ENCODE measurements at regions not wholly inside any gene's neighbourhood (a gene's known extent, or its start where the extent isn't known, plus 50 kb on each side); places are given as distances from the start of the nearest gene placed in this dataset.

DNA sequence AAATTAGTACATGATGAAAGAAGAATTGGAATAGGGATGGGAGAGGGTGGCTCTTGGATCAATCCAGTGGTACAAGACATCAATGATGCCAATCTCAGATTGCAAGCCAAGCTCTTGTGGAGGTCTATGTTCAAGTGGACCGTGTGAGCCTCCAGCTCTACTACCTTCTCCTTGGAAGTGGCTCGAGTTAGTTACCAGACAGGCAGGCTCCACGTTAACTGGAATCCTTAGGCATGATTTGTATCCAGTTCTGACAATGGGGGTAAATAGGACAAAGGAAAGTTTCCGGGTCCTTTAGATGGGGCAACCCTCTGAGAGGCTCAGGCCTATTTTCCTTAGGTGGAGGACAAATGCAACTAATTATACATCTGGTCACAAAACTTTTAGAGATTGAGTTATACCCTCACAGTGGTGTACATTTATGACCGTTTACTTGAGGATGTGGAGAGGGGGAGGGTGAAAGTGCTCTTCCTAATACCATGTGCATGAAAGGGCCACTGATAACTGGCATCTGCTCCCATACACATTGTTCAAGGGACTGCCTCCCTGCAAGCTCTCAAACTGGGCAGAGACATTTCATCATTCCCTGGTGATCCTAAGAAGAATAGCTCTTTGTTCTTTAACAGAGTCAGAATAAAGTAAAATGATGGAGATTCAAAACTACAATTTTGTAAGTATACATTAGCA, 180.2 kb downstream of the SOCS6 start:
- DNase-seq = no peak

DNA sequence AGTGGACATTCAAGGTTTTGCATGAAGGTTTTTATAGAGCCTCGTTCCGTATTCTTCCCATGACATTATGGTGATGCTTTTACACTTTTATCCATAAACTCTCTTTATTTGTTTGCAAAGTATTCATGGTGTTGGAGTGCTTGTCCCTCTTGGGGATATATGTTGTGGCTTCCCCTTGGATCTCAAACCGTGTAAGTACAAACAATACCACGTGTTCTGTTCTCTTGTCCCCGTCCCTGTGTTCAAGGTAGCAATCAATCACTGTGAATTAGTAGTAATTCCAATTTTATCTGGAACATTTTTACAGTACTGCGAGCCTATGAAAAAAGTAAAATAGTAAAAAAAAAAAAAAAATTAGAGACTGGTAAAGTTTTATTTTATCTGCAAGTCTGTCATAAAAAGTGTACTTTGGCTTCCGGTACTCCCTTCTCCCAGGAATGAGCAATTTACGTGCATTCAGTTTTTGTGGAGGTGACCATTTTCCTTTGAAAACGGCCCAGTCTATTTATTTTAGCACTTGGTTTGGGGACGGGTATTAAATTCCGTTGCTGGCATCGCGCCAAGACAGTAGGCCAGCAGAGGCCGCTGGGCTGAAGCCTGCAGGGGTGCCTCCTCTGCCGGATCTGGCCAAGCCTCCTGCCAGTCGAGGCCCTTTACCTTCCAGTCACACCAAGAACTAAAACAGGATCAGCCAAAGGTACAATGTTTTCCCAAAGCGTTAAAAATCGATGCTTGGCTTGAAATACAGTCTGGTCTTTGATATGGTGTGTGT, 175.7 kb downstream of the SOCS6 start:
- peak; percentile 75 for DNase-seq

DNA sequence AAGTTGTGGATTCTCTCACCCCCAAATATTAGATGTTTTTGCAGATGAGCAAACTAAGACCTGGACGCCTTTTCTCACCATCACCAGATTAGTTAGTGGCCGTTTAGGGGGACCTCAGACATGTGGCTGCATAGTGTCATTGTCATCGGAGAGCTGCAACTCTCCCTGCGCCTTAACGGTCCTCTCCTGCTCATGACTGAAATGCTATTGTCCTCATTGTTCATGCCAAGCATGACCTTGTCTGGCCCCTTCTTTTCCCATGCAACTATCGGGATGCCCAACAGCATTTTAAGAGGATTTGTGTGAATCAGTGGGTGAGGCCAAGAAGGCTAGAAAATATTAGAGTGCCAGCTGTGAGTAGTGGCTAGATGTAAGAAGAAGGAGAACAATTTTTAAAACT, 174.2 kb downstream of the SOCS6 start:
- DNase-seq = no peak

DNA sequence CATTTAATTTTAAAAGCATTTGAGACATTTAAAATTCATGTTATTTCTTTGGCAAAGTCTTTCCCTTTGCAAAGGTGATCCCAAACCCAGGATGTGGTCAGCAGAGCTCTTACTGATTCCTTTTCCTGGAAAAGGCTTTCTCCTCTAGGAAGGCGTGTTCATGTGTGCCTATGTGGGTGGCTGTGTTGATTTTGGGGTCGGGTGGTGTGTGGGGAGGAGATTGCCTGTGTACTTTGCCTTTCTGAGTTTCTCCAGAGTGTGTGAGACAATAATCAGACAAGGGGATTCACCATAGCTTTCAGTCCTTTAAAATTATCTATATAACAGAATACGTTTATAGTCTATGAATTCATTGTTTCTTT, 173.2 kb downstream of the SOCS6 start:
- DNase-seq = no peak

DNA sequence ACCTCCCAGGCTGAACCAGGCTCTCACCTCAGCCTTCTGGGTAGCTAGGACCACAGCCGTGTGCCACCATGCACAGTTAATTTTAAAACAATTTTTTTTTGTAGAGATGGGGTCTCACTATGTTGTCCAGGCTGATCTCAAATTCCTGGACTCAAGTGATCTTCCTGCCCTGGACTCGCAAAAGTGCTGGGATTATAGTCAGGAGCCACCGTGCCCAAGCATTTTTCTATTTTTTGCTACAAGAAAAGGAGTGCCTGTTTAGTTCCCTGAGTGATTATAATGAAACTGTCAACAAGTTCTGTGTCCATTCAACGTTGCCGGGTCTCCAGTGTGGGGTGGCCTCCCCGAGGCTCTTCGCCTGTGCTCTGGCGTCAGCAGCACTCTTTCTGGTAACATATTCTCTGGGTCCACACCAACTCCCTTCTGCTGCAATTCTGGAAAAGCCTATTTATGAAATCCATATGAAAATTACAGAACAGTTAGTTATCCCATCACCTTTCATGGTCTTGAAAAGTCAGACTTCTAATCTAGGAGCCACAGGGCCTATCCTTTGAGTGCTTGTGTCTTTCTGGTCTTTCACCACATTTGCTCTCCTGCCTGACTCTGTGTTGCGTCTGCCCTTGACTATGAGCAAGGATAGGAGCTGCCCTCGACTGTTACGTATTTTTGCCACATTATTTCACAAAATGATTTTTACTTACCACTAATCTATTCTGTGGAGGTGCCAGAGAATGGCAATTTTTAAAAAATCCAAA, 172.7 kb downstream of the SOCS6 start:
- DNase-seq = no peak

DNA sequence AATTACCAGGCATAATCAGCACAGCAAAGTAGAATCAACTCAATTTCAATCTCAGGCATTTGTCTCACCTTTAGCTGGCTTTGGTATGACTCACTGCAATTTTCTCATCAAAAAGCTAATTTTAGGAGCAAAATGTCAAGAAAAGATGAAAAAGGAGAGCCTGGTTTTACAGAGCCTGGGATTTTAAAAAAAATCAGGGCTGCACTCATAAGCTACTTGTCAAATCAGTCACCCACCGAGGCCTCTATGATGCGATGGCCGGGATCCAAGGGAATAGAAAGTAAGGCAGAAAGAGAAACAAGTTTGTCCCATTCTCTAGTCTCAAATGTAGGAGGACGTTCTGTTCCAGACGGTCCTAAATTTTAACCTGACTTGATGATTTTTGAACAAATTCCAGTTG, 170.9 kb downstream of the SOCS6 start:
- no peak for DNase-seq

DNA sequence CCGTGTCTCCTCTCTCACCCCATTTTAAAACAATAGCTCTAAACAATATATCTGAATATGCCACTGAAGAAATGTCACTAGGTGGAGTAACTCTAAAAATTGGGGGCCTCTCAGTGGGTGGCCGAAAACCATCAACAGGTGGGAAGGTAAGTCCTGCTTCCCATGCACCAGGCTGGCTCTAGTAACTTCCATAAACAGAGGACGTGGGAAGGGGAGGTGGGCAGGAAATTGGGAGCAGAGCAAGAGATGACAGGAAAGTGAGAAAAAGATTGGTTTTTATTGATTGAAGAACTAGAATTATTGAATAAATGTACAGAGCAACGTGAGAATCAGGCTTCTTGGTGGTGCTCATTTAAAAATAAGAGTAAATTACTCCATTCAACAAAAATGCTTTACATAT, 170.4 kb downstream of the SOCS6 start:
- DNase-seq = no peak

DNA sequence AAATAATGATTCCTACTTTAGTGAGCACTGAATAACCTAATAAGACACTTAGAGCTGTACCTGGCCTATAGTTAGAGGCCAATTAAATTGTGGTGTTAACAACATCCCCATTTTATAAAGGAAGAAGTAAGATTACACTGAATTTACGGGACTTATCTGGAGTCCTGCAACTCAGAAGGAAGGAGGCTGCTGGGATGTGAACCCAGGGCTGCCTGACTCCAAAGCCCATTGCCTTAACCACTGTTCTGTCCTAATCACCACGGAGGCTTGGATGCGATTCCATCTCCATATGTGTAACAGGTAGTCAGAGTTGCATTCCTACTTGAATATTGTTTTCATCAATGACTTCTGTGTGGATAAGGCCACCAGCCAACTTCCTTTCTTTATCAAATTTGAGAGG, 168.9 kb downstream of the SOCS6 start:
- DNase-seq = no peak

DNA sequence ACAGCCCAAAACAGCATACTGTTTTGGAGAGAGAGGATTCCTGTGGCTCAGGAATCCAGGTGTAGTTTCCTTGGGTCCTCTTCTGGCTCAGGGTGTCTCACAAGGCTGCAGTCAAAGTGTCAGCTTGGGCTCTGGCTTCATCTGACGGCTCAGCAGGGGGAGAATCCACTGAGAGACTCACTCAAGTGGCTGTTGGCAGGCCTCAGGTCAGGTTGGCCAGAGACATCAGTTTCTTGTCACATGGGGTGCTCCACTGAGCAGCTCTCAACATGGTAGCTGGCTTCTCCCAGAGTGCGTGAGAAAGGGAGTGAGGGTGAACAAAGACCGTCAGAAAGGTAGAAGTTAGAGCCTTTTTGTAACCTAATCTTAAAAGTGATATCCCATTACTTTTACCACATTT, 168.4 kb downstream of the SOCS6 start:
- no peak for DNase-seq

DNA sequence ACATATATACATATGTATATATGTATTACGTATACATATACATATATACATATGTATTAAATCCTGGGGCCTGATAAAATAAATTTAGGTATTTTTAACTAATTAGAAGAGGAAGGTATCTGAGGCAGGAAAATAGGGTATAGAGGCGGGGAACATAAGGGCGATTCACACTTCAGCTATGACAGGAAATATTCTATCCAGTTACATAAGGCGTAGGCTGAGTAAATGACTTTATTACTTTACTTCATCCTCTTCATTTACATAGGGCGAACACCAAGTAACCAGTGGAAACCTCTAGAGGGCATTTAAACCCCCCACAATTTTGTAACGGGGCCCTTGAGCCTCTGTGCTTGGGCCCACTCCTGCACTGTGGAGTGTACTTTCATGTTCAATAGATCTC, 167.5 kb downstream of the SOCS6 start:
- no peak for DNase-seq

DNA sequence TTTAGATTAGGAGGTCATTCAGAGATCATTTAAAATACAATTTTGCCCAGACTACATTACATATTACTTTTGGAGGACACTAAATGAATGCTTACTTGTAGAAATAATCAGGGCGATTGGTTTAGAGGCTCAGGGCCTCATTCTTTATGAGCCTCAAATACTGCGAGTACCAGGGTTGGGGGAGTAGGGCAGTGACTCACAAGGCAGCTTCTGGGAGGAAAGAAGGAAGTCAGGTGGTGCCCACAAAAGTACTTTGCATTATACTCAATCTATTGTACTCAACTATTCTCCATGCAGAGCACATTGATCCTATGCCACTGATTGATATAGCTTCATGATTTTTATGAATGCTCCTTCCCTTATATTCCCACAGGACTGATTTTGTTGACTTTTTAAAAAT, 166.9 kb downstream of the SOCS6 start:
- no peak for DNase-seq

DNA sequence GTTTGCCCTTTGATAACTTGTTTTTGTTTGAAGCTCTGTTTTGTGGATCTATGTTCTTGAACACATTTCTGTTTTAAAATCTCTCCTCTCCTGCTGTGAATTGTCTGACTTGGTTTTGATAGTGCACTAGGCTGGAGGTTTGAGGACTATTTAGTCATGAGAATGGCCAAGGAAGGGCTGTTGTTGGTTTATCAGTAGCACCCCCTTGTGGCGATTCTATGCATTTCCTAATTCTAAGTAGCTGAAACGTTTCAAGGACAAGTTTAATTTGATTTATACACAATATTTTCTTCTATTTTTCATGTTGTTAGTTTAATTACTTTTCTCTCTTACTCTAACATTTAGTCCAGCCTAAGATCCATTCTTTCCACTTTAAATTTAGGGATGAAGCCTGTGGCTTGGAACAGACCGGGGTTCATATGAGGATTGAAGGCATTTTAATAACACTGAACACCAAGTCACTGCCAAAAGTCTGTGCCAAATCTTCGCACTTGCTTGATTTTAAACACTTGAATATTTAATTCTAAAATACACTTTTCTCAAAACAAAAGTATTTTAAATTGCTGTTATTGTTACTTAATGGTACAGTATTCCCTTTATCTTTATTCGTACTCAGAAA, 166.0 kb downstream of the SOCS6 start:
- DNase-seq = peak; percentile 69

DNA sequence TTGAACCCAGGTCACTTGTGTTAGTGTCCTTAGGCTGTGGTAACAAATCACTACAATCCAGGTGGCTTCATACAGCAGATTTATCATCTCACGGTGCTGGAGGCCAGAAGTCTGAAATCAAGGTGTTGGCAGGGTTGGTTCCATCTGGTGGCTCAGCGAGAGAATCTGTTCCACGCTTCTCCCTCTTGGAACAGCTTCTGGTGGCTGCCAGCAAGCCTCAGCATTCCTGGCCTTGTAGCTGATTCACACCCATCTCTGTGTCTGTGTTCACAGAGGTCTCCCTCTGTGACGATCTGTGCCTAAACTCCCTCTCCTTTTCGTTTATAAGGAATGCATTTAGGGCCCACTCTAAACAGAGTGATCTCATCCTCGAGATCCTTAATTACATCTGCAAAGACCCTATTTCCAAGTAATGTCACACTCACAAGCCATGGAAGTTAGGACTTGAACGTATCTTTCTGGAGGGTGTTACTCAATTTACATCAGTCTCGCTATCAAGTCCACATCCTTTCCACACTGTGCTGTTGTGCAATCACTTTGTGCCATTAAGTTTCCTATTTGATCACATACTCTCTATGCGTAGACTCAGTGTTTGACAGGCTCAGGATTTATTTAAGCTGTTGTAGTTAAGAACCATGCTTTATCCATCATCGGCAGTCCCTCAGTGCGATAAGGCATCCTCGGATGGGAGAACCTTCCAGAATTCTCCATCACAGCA, 164.4 kb downstream of the SOCS6 start:
- DNase-seq = no peak

DNA sequence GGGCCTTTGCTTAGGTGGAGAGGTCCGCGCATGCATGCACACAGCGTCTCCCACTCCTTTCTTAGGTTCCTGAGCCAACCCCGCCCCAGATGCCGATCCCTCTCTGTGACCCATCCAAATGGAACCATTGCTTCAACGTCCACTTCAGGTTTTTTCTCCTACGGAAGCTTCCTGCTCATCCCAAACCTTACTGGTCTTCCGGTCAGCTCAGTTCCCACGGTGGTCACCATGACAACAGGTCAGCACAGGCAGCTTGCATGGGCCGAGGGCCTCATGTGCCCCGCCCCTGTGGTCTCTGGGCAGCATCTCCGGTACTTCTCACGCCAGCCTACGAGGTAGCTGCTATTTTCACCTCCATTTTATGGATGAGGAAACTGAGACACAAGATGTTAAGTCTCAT, 163.7 kb downstream of the SOCS6 start:
- no peak for DNase-seq

DNA sequence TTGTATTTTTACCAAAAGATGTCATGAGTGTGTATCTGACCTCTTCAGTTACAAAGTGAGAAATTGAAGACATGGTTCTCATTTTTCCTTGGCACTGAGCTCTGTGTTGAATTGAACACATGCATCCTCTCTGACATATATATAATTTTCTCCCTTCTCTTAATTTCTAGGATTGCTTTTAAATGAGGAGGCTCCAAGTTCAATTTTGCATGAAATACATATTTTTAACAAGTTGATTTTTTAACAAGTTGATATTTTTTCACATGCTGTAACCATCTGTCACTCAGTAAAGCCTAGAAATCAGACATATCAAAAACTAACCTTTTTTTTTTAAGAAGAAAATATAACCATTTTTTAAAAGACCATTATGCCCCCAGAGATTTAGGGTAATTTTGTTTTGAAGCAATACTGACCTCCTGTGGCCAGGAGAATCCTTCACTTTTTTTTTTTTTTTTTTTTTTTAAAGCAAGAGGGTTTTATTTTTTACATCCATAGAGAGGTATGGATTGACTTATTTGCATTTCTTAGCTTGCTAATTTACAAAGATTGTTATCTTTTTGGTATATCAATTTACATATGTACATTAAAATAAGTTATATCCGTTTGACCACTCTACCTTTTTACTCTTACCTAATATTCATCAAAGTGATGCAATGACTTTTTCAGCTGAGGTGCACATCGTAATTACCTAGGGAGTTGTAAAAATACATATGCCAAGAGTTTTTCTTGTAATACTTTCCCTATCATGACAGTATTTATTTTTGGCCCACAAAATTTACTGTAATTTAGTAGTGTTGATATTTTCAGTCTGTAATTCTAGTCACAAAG, 161.8 kb downstream of the SOCS6 start:
- DNase-seq = peak; percentile 29

DNA sequence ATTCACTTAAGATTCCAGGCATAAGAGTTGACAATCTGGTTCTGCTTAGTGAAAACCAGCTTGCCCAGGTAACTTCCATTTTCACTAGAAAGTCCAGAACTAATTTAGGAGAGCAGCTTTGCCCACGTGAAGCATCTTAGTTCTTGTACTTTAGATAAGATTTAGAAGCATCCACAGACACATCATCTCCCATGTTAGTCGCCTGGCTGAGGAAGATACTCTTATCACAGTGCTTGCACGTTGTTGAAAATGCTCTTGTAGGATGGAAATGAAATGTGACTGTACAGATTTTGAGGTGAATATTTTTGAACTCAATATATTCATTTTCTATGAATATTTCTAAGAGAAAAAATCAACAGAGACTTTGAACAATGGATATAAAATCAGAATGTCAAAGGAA, 159.7 kb downstream of the SOCS6 start:
- no peak for DNase-seq

DNA sequence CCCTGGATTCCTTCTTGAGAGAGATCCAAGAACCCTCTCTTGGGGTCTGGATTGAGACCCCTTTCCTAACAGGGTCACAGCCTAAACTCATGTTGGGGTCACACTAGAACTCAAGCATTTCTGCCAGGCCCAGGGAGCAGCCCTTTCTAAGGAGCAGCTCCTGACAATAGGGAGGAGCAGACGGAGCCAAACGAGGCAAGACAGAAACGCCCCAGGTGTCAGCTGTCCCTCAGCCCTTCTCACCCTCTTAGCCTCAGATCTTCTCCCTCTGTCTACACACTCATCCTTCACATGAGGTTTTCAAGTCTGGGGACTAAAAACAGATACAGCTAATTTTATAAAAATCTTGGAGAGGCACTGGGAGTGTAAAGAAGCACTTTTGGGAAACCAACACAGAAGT, 157.2 kb downstream of the SOCS6 start:
- no peak for DNase-seq

DNA sequence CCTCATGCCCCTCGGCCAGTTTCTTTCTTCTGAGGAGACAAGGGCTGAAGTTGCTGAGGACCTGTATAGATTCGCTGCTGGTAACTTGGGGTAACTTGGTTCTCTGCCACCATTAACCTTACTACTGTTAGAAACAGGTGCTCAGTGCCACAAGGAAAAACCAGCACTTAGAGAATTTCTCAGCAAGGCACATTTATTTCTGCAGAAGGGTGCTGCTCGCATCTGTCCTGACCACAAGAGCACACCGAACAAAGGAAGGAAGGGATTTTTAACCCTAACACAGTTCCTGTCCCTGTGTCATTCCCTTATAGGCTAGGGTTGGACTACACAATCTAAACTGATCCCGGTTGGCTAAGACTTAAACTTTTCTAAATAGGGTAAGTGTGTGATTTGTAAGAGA, 154.1 kb downstream of the SOCS6 start:
- no peak for DNase-seq

DNA sequence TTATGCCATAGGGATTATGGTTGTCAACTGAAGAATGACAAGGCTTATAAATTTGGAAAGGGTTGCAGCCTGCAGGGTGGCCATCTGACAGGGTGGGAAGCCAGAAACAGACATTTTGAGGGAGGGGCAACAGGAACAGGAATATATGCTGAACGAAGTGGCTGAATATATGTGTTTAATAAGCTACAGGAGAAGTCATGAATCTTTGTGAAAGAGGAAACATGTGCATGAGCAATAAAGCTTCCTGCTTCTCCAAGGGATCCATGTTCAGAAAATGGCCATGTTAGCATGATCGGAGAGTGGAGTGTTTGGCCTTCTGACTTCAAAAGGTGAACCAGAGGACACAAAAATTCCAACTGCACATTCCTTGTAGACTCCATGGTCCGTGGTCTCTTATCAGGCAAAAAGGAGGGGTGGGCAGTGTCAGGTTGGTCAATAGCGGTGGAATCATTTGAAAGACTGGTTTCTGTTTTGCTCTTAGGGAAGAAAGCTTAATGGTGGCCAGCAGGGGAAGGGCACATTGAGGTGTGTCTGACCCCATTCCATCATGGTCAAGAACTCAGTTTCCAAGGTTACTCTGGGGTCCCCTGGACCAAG, 144.1 kb downstream of the SOCS6 start:
- no peak for DNase-seq

DNA sequence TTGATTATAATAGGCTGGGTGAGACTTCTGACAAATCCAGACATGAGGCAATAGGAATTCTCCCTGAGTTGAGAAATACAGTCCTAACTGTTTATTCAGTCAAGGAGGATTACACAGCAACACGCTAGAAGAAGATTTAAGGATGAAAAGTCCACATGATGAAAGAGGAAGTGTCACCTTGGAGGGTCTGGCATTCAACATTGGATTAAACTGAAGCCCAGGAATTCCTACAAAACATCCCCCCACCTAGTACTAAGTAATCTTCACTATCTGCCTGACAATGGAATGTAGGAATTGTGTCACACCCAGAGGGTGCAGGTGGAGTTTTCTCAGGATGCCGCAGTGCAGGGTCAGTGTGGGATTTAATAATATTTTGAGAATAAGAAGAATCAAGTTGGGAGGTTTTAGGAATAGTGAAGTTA, 142.4 kb downstream of the SOCS6 start:
- DNase-seq = peak; percentile 32

DNA sequence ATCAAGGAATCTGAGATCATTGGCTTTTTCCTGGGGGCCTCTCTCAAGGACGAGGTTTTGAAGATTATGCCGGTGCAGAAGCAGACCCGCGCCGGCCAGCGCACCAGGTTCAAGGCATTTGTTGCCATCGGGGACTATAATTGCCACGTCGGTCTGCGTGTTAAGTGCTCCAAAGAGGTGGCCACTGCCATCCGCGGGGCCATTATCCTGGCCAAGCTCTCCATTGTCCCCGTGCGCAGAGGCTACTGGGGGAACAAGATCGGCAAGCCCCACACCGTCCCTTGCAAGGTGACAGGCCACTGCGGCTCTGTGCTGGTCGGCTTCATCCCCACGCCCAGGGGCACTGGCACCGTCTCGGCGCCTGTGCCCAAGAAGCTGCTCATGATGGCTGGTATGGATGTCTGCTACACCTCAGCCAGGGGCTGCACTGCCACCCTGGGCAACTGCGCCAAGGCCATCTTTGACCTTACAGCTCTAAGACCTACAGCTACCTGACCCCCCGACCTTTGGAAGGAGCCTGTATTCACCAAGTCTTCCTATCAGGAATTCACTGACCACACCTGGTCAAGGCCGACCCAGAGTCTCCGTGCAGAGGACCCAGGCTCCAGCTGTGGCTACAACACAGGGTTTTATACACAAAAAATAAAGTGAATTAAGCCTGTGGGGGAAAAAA, 141.8 kb downstream of the SOCS6 start:
- no peak for DNase-seq
